H1 (cell line): ENCODE measurements at regions not wholly inside any gene's neighbourhood (a gene's known extent, or its start where the extent isn't known, plus 50 kb on each side); places are given as distances from the start of the nearest gene placed in this dataset.

ENCODE experiments used
- CTCF ChIA-PET: fragments of 300-600 bp; sonication (Branson Sonifier 250); formaldehyde crosslinking; loops from one replicate; lab custom pipeline; 2021; ENCODE audit not compliant: partially characterized antibody; lab: Charles Lee
- POLR2A ChIA-PET: fragments of 300-600 bp; sonication (Branson Sonifier 250); formaldehyde crosslinking; loops from one replicate; lab custom pipeline; 2021; ENCODE audit warnings: inconsistent platforms; ENCODE audit not compliant: partially characterized antibody; lab: Charles Lee
- DNase-seq, 2 experiments: peaks; one replicate each; pipeline versions ENCODE4 v3.0.0 to v3.0.0-alpha.2; 2010 to 2022; ENCODE audit warnings: low spot score in 2 of 2, low read depth in 1 of 2, mixed read lengths in 1 of 2
- FAIRE-seq: peaks from 2 replicates; lab custom pipeline; 2011; peaks lifted over from hg19 to GRCh38; lab: Jason Lieb, UNC
- H2AFZ ChIP-seq: 2 replicates; pipeline ENCODE4 v1.8.1; 2012; ENCODE audit warnings: low read length, inconsistent platforms
- H2AK5ac ChIP-seq: 2 replicates; pipeline ENCODE4 v1.6.1; 2013; ENCODE audit warnings: low read depth, low read length
- H2BK120ac ChIP-seq: replicated peaks from 2 replicates; pipeline ENCODE3; 2013; ENCODE audit warnings: low read depth, low read length, inconsistent platforms
- H2BK12ac ChIP-seq: 2 replicates; pipeline ENCODE4 v1.6.1; 2013; ENCODE audit warnings: low read depth, low read length
- H2BK15ac ChIP-seq: 2 replicates; pipeline ENCODE4 v1.6.1; 2013; ENCODE audit warnings: low read length
- H2BK20ac ChIP-seq: 2 replicates; pipeline ENCODE4 v1.6.1; 2013; ENCODE audit warnings: low read length
- H2BK5ac ChIP-seq: 2 replicates; pipeline ENCODE4 v1.6.1; 2013; ENCODE audit warnings: low read depth, low read length
- H3K14ac ChIP-seq: 2 replicates; pipeline ENCODE4 v1.6.1; 2013; ENCODE audit warnings: inconsistent platforms; ENCODE audit not compliant: insufficient read length
- H3K18ac ChIP-seq: 2 replicates; pipeline ENCODE4 v1.6.1; 2013; ENCODE audit warnings: low read length; ENCODE audit errors: extremely low read depth
- H3K23ac ChIP-seq: 2 replicates; pipeline ENCODE4 v1.6.1; 2013; ENCODE audit warnings: inconsistent platforms; ENCODE audit not compliant: insufficient read length
- H3K23me2 ChIP-seq: 2 replicates; pipeline ENCODE4 v1.6.1; 2013; ENCODE audit warnings: low read depth, low read length
- H3K27ac ChIP-seq: 2 replicates; pipeline ENCODE4 v1.6.1; 2011; ENCODE audit warnings: low read depth, low read length, inconsistent platforms
- H3K27me3 ChIP-seq, 4 experiments: replicated peaks in 1 of 4; 1 replicate in 1 of 4; 2 replicates in 3 of 4; pipeline versions ENCODE4 v1.6.1 to v1.8.1; 2011 to 2013; ENCODE audit warnings: low read length in 3 of 4, mild to moderate bottlenecking in 3 of 4, inconsistent platforms in 2 of 4, mixed read lengths in 2 of 4, moderate library complexity in 1 of 4; ENCODE audit not compliant: control insufficient read depth in 3 of 4, insufficient read depth in 3 of 4; ENCODE audit errors: extremely low read depth in 1 of 4
- H3K36me3 ChIP-seq, 4 experiments: 2 replicates each; pipeline versions ENCODE4 v1.6.1 to v1.8.1; 2011 to 2013; ENCODE audit warnings: mild to moderate bottlenecking in 4 of 4, low read length in 3 of 4, moderate library complexity in 2 of 4, control low read depth in 1 of 4, inconsistent platforms in 1 of 4; ENCODE audit not compliant: insufficient read depth in 4 of 4, control insufficient read depth in 2 of 4
- H3K4ac ChIP-seq: replicated peaks from 2 replicates; pipeline ENCODE3; 2013; ENCODE audit warnings: low read length, low read depth, mixed read lengths, inconsistent platforms; ENCODE audit not compliant: insufficient read length
- H3K4me1 ChIP-seq, 4 experiments: replicated peaks in 1 of 4; 1 replicate in 1 of 4; 2 replicates in 3 of 4; pipeline versions ENCODE4 v1.6.1 to v1.8.1; 2011 to 2013; ENCODE audit warnings: low read length in 3 of 4, inconsistent platforms in 2 of 4, mixed read lengths in 1 of 4; ENCODE audit not compliant: insufficient read depth in 4 of 4, control insufficient read depth in 3 of 4
- H3K4me2 ChIP-seq, 2 experiments: 2 replicates each; pipeline versions ENCODE4 v1.6.1 to v1.8.1; 2011 to 2013; ENCODE audit warnings: low read depth in 2 of 2, low read length in 2 of 2, control low read depth in 1 of 2, inconsistent platforms in 1 of 2, mild to moderate bottlenecking in 1 of 2; ENCODE audit not compliant: insufficient read depth in 1 of 2
- H3K4me3 ChIP-seq, 4 experiments: fragments of 200-600, 300-600 bp in 1 of 4; sonication (generic), shearing (Covaris generic), sonication (Bioruptor Twin) in 1 of 4; 2 replicates each; pipeline versions ENCODE4 v1.5.1 to v1.8.1; 2011 to 2016; ENCODE audit warnings: low read length in 4 of 4, low read depth in 3 of 4, control low read depth in 2 of 4, inconsistent platforms in 2 of 4, mild to moderate bottlenecking in 2 of 4, mixed read lengths in 1 of 4, moderate library complexity in 1 of 4; ENCODE audit not compliant: insufficient read depth in 2 of 4; ENCODE audit errors: extremely low read depth in 1 of 4
- H3K56ac ChIP-seq: replicated peaks from 2 replicates; pipeline ENCODE3; 2013; ENCODE audit warnings: low read depth, mild to moderate bottlenecking, mixed read lengths, low read length, inconsistent platforms; ENCODE audit not compliant: insufficient read length
- H3K79me1 ChIP-seq: 2 replicates; pipeline ENCODE4 v1.6.1; 2013; ENCODE audit warnings: low read depth, low read length, control low read depth
- H3K79me2 ChIP-seq, 2 experiments: 2 replicates each; pipeline versions ENCODE4 v1.6.1 to v1.8.1; 2012 to 2013; ENCODE audit warnings: low read length in 2 of 2, mild to moderate bottlenecking in 2 of 2, inconsistent platforms in 1 of 2; ENCODE audit not compliant: insufficient read depth in 2 of 2, control insufficient read depth in 1 of 2
- H3K9ac ChIP-seq, 4 experiments: replicated peaks in 1 of 4; 1 replicate in 1 of 4; 2 replicates in 3 of 4; pipeline versions ENCODE4 v1.6.1 to v1.8.1; 2011 to 2013; ENCODE audit warnings: low read depth in 3 of 4, low read length in 3 of 4, control low read depth in 2 of 4, mild to moderate bottlenecking in 2 of 4, moderate library complexity in 2 of 4, inconsistent platforms in 1 of 4; ENCODE audit errors: extremely low read depth in 1 of 4
- H3K9me3 ChIP-seq, 2 experiments: 2 replicates each; pipeline versions ENCODE4 v1.6.1 to v1.8.1; 2012 to 2013; ENCODE audit warnings: mild to moderate bottlenecking in 2 of 2, moderate library complexity in 2 of 2, control low read depth in 1 of 2, inconsistent platforms in 1 of 2, low read depth in 1 of 2, low read length in 1 of 2, mixed read lengths in 1 of 2; ENCODE audit not compliant: insufficient read depth in 2 of 2
- H4K20me1 ChIP-seq, 2 experiments: replicated peaks in 1 of 2; 2 replicates each; pipeline versions ENCODE3 to v1.8.1; 2011 to 2013; ENCODE audit warnings: inconsistent platforms in 2 of 2, low read length in 2 of 2, mild to moderate bottlenecking in 1 of 2; ENCODE audit not compliant: insufficient read depth in 2 of 2, control insufficient read depth in 1 of 2
- H4K5ac ChIP-seq: 2 replicates; pipeline ENCODE4 v1.6.1; 2013; ENCODE audit warnings: low read length, low read depth, mixed read lengths, inconsistent platforms; ENCODE audit not compliant: insufficient read length
- H4K8ac ChIP-seq: 2 replicates; pipeline ENCODE4 v1.8.0; 2013; ENCODE audit warnings: mild to moderate bottlenecking, moderate library complexity, low read length, inconsistent platforms; ENCODE audit not compliant: insufficient read depth; ENCODE audit errors: extremely low read depth
- H4K91ac ChIP-seq: replicated peaks from 2 replicates; pipeline ENCODE3; 2013; ENCODE audit warnings: low read length, mixed read lengths, inconsistent platforms; ENCODE audit not compliant: insufficient read length
- BRCA1 ChIP-seq: IDR thresholded peaks from 2 replicates; pipeline ENCODE4 v1.6.1; 2012; ENCODE audit warnings: low read depth, low read length, improper control_type of control experiment
- CBX8 ChIP-seq: fragments of 300-800, 300-1000 bp; sonication (generic); IDR thresholded peaks from 2 replicates; pipeline ENCODE4 v1.7.1; 2016; ENCODE audit warnings: low read depth, low read length, borderline replicate concordance
- POU5F1 ChIP-seq: IDR thresholded peaks from 2 replicates; pipeline ENCODE4 v1.6.1; 2011; ENCODE audit warnings: low read depth, mild to moderate bottlenecking, low read length, moderate library complexity
- TEAD4 ChIP-seq: IDR thresholded peaks from 2 replicates; pipeline ENCODE4 v1.6.1; 2012; ENCODE audit warnings: low read depth, low read length, inconsistent platforms, mixed read lengths
- WGBS, 2 experiments: shearing (Covaris generic) in 1 of 2; methylation state at CpG; one replicate each; pipeline versions ENCODE4 v1.1.6 to v1.1.7; 2013 to 2015; ENCODE audit warnings: low lambda C conversion rate in 2 of 2, mixed read lengths in 2 of 2, inconsistent platforms in 1 of 2, low coverage in 1 of 2, missing lambda C conversion rate in 1 of 2; ENCODE audit not compliant: insufficient replicate concordance in 2 of 2, insufficient coverage in 1 of 2, insufficient read length in 1 of 2; ENCODE audit errors: extremely low coverage in 1 of 2, missing lambda C conversion rate in 1 of 2; 5-methylcytosine and 5-hydroxymethylcytosine counted together

DNA sequence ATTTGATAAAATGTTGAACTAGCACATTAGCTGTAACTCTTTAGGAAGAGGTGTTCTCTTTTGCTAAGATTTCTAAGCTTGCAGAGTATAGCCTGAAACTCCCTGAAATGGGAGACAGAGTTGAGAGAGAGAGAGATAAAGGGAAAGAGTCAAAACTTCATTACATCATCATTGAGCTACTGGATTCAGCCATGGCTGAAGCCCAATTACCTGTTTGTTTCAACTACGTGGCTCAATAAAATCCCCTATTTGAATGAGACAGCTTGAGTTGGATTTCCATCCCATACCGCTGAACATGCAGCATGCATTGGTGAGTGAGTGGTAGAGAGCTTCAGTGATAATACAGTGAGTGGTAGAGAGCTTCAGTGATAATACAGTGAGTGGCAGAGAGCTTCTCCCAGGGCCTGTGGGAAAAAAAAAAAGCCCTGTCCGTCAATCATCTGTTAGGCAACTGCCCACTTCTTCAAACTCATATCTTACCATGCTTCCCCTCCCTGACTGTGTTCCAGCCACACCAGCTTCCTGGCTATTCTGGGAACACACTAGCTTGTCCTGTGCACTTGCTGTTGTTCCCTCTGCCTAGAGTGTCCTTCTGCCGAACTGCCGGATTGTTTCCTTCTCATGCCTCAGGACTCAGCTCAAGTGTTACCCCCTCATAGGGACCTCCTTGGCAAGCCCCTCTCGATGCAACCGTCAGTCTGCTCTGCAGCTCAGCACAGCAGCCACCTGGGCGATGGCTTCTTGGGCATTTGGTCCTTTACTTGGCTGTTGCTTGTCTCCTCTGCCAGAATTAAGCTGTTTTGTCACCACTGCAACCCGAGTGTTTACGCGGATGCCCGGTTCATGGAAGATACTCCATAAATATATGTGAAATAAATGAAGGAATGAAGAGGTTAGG lies 91.3 kb upstream of the EYA2 start:
- Histone ChIP-seq H2BK15ac (no peak overlapping the region), H3K9ac (no peak overlapping the region), H3K23ac (no peak overlapping the region), H3K36me3 (no peaks in the 10 kb centered on the region), H3K79me2 (no peaks in the 10 kb centered on the region), H2BK5ac (no peak overlapping the region), H3K9me3 (no peaks in the 10 kb centered on the region), H2BK20ac (no peak overlapping the region), H3K18ac (no peak overlapping the region), H3K23me2 (no peaks in the 10 kb centered on the region), H3K4ac (no peak overlapping the region), H4K8ac (no peak overlapping the region), H4K91ac (no peak overlapping the region), H3K4me2 (no peak overlapping the region), H3K79me1 (no peaks in the 10 kb centered on the region), H4K20me1 (no peaks in the 10 kb centered on the region), H3K27ac (no peak overlapping the region), H2BK12ac (no peak overlapping the region), H3K4me3 (no peak overlapping the region), H3K56ac (no peak overlapping the region), H2AK5ac (no peak overlapping the region), H4K5ac (no peak overlapping the region), H2AFZ (peak overlapping the region; percentile 15; the same call in 1 of the 2 replicates), H3K4me1 (peaks cover 0 to 4% (median under 1%) of the 10 kb centered on the region in 4 experiments; a peak in 2 of 7 replicates), H3K27me3 (no peaks in the 10 kb centered on the region), H2BK120ac (no peak overlapping the region), H3K14ac (no peak overlapping the region)
- FAIRE-seq (no peak), DNase-seq (no peak)
- 90% methylated on average over 11 of the region's 12 CpGs; no CpG with 5 or more reads in 1 of the 2 experiments for WGBS, 2 experiments
- ChIA-PET POLR2A (no interaction called here), CTCF (interaction anchor here (0.9 to 1.0 kb wide), 2 partner anchors 45 to 345 kb away, joined by 3 read pairs; no protein-coding TSS in a partner anchor)
- TF ChIP-seq BRCA1, result no peak
- no peak for TF ChIP-seq CBX8
- no peak for TF ChIP-seq TEAD4
- TF ChIP-seq POU5F1, result no peak
